ENCODE measurements at regions not wholly inside any gene's neighbourhood (a gene's known extent, or its start where the extent isn't known, plus 50 kb on each side); places are given as distances from the start of the nearest gene placed in this dataset.

DNA sequence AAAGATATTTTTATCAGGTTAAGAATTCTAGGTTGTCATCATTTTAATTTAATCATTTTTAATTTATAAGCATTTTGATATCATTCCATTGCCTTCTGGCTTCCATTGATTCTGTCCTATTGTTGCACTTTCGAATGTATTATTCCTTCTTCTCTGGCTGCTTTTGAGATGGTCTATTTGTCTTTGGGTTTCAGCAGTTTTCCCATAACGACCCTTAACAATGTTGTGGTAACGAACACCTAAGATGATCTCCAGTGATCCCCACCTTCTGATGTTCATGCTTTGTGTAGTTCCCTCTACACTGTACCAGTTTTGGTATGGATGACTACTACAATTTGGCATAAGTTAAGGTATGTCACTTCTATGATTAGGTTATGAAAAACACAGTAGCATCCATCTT is 59.9 kb downstream of the MINAR1 start:
- CTCF ChIA-PET = no interaction called here
- BruUV-seq (replicated peaks) = no TSS peak

DNA sequence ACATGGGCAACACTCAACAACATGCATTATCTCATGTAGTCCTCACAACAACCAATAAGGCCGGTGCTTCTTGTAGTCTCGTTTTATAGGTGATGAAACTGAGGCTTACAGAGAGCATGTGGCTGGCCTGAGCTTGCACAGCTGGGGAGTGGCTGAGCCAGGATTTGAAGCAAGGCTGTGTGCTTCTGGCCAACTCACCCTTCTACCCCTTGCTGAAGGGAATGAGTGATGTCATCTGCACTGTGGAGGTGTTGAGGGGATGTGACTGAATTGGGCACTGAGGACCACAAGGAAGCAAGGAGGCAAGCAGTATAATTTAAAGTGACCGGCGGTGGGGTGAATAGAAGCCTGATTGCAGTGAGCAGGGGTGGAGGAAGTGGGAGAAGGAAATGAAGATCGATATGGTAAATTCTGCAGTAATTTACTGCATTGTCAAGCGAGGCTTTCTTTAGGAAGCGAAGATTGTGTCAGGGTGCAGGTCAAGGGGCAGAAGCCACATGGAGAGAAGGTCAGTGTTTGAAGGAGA is 62.3 kb downstream of the MINAR1 start:
- Histone ChIP-seq H3K9ac (replicated peaks; ENCODE audit: extremely low read depth, insufficient read depth, low read length) (no peak overlapping the region), H3K9me3 (replicated peaks; ENCODE audit: control insufficient read depth, insufficient read depth, low read length) (no peaks in the 10 kb centered on the region), H3K79me2 (ENCODE audit: control insufficient read depth, insufficient read depth, low read length) (no peaks in the 10 kb centered on the region), H3K27me3 (ENCODE audit: control insufficient read depth in 2 of 2, insufficient read depth in 2 of 2, low read length in 2 of 2) (no peaks in the 10 kb centered on the region), H3K27ac (ENCODE audit: insufficient read depth, low read depth, low read length) (no peak overlapping the region), H3K9me1 (replicated peaks; ENCODE audit: control insufficient read depth, extremely low read depth, insufficient read depth, low read length) (no peaks in the 10 kb centered on the region), H4K20me1 (replicated peaks; ENCODE audit: control insufficient read depth, extremely low read depth, insufficient read depth, low read length) (no peaks in the 10 kb centered on the region), H3K4me2 (ENCODE audit: insufficient read depth, low read length) (no peak overlapping the region), H3K4me1 (ENCODE audit: control insufficient read depth, extremely low read depth, insufficient read depth, low read length) (no peaks in the 10 kb centered on the region), H3K36me3 (ENCODE audit: control insufficient read depth in 2 of 2, extremely low read depth in 1 of 2, insufficient read depth in 2 of 2, low read length in 2 of 2) (no peaks in the 10 kb centered on the region), H2AFZ (ENCODE audit: low read depth, low read length) (no peak overlapping the region), H3K4me3 (replicated peaks in 1 of 3; ENCODE audit: insufficient read depth in 1 of 3, low read depth in 1 of 3, low read length in 3 of 3) (no peak overlapping the region)
- ChIA-PET POLR2A (no interaction called here), CTCF (no interaction called here)
- intact Hi-C loops (cut with micrococcal nuclease) (no loop called here), dilution Hi-C loops (cut with MboI; ENCODE audit: extremely low pct_ligation_motif_present, low sequenced_read_pairs) (no loop called here)
- TF ChIP-seq MYC (IDR thresholded peaks at IDR 0.05; ENCODE audit: low read depth, low read length) = no peak
- no peak for TF ChIP-seq JUN (IDR thresholded peaks at IDR 0.05; ENCODE audit: borderline replicate concordance, insufficient read depth, insufficient read length, low read depth)
- no peak for TF ChIP-seq POLR2A (IDR thresholded peaks at IDR 0.05; ENCODE audit: low read depth, low read length)
- TF ChIP-seq EZH2 (IDR thresholded peaks at IDR 0.05; ENCODE audit: borderline replicate concordance, low read depth, low read length, severe bottlenecking) = no peak
- TF ChIP-seq GATA2 (IDR thresholded peaks at IDR 0.05; ENCODE audit: insufficient read depth, insufficient read length, low read depth, low read length) = no peak
- TF ChIP-seq POLR2AphosphoS5 (IDR thresholded peaks at IDR 0.05; ENCODE audit: insufficient read depth, low read depth, low read length) = no peak
- no peak for TF ChIP-seq FOS (IDR thresholded peaks at IDR 0.05; ENCODE audit: borderline replicate concordance, insufficient read depth, low read length)
- TF ChIP-seq, protein P1, sequence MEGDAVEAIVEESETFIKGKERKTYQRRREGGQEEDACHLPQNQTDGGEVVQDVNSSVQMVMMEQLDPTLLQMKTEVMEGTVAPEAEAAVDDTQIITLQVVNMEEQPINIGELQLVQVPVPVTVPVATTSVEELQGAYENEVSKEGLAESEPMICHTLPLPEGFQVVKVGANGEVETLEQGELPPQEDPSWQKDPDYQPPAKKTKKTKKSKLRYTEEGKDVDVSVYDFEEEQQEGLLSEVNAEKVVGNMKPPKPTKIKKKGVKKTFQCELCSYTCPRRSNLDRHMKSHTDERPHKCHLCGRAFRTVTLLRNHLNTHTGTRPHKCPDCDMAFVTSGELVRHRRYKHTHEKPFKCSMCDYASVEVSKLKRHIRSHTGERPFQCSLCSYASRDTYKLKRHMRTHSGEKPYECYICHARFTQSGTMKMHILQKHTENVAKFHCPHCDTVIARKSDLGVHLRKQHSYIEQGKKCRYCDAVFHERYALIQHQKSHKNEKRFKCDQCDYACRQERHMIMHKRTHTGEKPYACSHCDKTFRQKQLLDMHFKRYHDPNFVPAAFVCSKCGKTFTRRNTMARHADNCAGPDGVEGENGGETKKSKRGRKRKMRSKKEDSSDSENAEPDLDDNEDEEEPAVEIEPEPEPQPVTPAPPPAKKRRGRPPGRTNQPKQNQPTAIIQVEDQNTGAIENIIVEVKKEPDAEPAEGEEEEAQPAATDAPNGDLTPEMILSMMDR (IDR thresholded peaks at IDR 0.05; ENCODE audit: extremely low read depth in 1 of 2, insufficient read depth in 1 of 2, low read depth in 1 of 2, low read length in 2 of 2) = no peak
- TF ChIP-seq, protein P2, sequence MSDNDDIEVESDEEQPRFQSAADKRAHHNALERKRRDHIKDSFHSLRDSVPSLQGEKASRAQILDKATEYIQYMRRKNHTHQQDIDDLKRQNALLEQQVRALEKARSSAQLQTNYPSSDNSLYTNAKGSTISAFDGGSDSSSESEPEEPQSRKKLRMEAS (IDR thresholded peaks at IDR 0.05; ENCODE audit: insufficient read depth, insufficient read length) = no peak
- no TSS peak for BruUV-seq (replicated peaks)
- no peak for DNase-seq (ENCODE audit: low read depth, low spot score)
- no peak for FAIRE-seq

More for the DNA sequence above, 59.9 kb downstream of the MINAR1 start:
- Histone ChIP-seq H3K79me2 (ENCODE audit: control insufficient read depth, insufficient read depth, low read length) (no peaks in the 10 kb centered on the region), H3K9ac (replicated peaks; ENCODE audit: extremely low read depth, insufficient read depth, low read length) (no peak overlapping the region), H3K27ac (ENCODE audit: insufficient read depth, low read depth, low read length) (no peak overlapping the region), H3K36me3 (ENCODE audit: control insufficient read depth in 2 of 2, extremely low read depth in 1 of 2, insufficient read depth in 2 of 2, low read length in 2 of 2) (no peaks in the 10 kb centered on the region), H2AFZ (ENCODE audit: low read depth, low read length) (no peak overlapping the region), H3K27me3 (ENCODE audit: control insufficient read depth in 2 of 2, insufficient read depth in 2 of 2, low read length in 2 of 2) (no peaks in the 10 kb centered on the region), H3K9me1 (replicated peaks; ENCODE audit: control insufficient read depth, extremely low read depth, insufficient read depth, low read length) (no peaks in the 10 kb centered on the region), H3K9me3 (replicated peaks; ENCODE audit: control insufficient read depth, insufficient read depth, low read length) (no peaks in the 10 kb centered on the region), H3K4me1 (ENCODE audit: control insufficient read depth, extremely low read depth, insufficient read depth, low read length) (no peaks in the 10 kb centered on the region), H3K4me2 (ENCODE audit: insufficient read depth, low read length) (no peak overlapping the region), H3K4me3 (replicated peaks in 1 of 3; ENCODE audit: insufficient read depth in 1 of 3, low read depth in 1 of 3, low read length in 3 of 3) (no peak overlapping the region), H4K20me1 (replicated peaks; ENCODE audit: control insufficient read depth, extremely low read depth, insufficient read depth, low read length) (no peaks in the 10 kb centered on the region)
- intact Hi-C loops (cut with micrococcal nuclease) = no loop called here
- DNase-seq (ENCODE audit: low read depth, low spot score) = no peak
- POLR2A ChIA-PET = no interaction called here
- no peak for FAIRE-seq
- dilution Hi-C loops (cut with MboI; ENCODE audit: extremely low pct_ligation_motif_present, low sequenced_read_pairs) = no loop called here
- TF ChIP-seq MYC (IDR thresholded peaks at IDR 0.05; ENCODE audit: low read depth, low read length) = no peak
- TF ChIP-seq GATA2 (IDR thresholded peaks at IDR 0.05; ENCODE audit: insufficient read depth, insufficient read length, low read depth, low read length) = no peak
- no peak for TF ChIP-seq JUN (IDR thresholded peaks at IDR 0.05; ENCODE audit: borderline replicate concordance, insufficient read depth, insufficient read length, low read depth)

Measured in endothelial cell of umbilical vein (primary cell).